Caco-2 (cell line): ENCODE measurements at regions not wholly inside any gene's neighbourhood (a gene's known extent, or its start where the extent isn't known, plus 50 kb on each side); places are given as distances from the start of the nearest gene placed in this dataset.

ENCODE experiments used
- BruUV-seq: library from RNA; stranded (reverse); fragments of 400-500 nt; replicated peaks from 2 replicates; lab custom pipeline; 2021; lab: Mats Ljungman, UMichigan
- CTCF ChIA-PET: fragments of 300-600 bp; sonication (Branson Sonifier 250); formaldehyde crosslinking; loops from one replicate; lab custom pipeline; 2022; ENCODE audit warnings: antibody characterized with exemption; lab: Charles Lee
- POLR2A ChIA-PET: fragments of 300-600 bp; sonication (Branson Sonifier 250); formaldehyde crosslinking; loops from one replicate; lab custom pipeline; 2022; ENCODE audit warnings: antibody characterized with exemption; lab: Charles Lee
- DNase-seq, 2 experiments: peaks; one replicate each; pipeline versions ENCODE4 v3.0.0 to v3.0.0-alpha.2; 2020 to 2022
- H3K27me3 ChIP-seq: replicated peaks from 2 replicates; pipeline ENCODE4 v1.6.0; 2011; ENCODE audit warnings: low read length; ENCODE audit not compliant: control insufficient read depth, insufficient read depth
- H3K36me3 ChIP-seq: 2 replicates; pipeline ENCODE4 v1.5.1; 2011; ENCODE audit warnings: low read length; ENCODE audit not compliant: control insufficient read depth, insufficient read depth
- H3K4me1 ChIP-seq: fragments of 250-450 bp; sonication (Bioruptor Pico); 2 replicates; pipeline ENCODE4 v1.5.1; 2020; ENCODE audit warnings: mild to moderate bottlenecking
- H3K4me3 ChIP-seq: 2 replicates; pipeline ENCODE4 v1.5.1; 2011; ENCODE audit warnings: low read depth, mild to moderate bottlenecking, control low read depth, low read length
- H3K9me3 ChIP-seq: fragments of 250-450 bp; sonication (Bioruptor Pico); 2 replicates; pipeline ENCODE4 v1.5.1; 2020; ENCODE audit warnings: mild to moderate bottlenecking, moderate library complexity
- H3K27ac Mint-ChIP-seq: one replicate; pipeline ENCODE4 v1.8.0; 2022; ENCODE audit warnings: mixed read lengths; ENCODE audit not compliant: unreplicated experiment
- H3K27me3 Mint-ChIP-seq: one replicate; pipeline ENCODE4 v1.8.0; 2022; ENCODE audit warnings: mixed read lengths; ENCODE audit not compliant: insufficient read depth, unreplicated experiment
- H3K36me3 Mint-ChIP-seq: one replicate; pipeline ENCODE4 v1.8.0; 2022; ENCODE audit warnings: mild to moderate bottlenecking, mixed read lengths; ENCODE audit not compliant: insufficient read depth, unreplicated experiment
- H3K4me1 Mint-ChIP-seq: one replicate; pipeline ENCODE4 v1.8.0; 2022; ENCODE audit warnings: low read depth, mixed read lengths; ENCODE audit not compliant: unreplicated experiment
- H3K4me3 Mint-ChIP-seq: one replicate; pipeline ENCODE4 v1.8.0; 2022; ENCODE audit warnings: mild to moderate bottlenecking, moderate library complexity, mixed read lengths; ENCODE audit not compliant: unreplicated experiment
- H3K9me3 Mint-ChIP-seq: one replicate; pipeline ENCODE4 v1.8.0; 2022; ENCODE audit warnings: mixed read lengths; ENCODE audit not compliant: unreplicated experiment
- CTCF ChIP-seq, 2 experiments: fragments of 200-600 bp in 1 of 2; IDR thresholded peaks; 1 replicate in 1 of 2; 2 replicates in 1 of 2; pipeline versions ENCODE4 v1.5.1 to v1.8.0; 2011 to 2022; ENCODE audit warnings: antibody characterized with exemption in 1 of 2, control low read depth in 1 of 2, inconsistent platforms in 1 of 2, low read depth in 1 of 2, low read length in 1 of 2, mild to moderate bottlenecking in 1 of 2, moderate library complexity in 1 of 2; ENCODE audit not compliant: insufficient read depth in 1 of 2, severe bottlenecking in 1 of 2, unreplicated experiment in 1 of 2
- intact Hi-C: fragments of 100-400 bp; cut with micrococcal nuclease; formaldehyde crosslinking; loops from one replicate; pipeline ENCODE4 v1.10.0; 2022; ENCODE audit not compliant: unreplicated experiment

- Histone ChIP-seq H3K27me3 (no peaks in the 10 kb centered on the region), H3K9me3 (no peaks in the 10 kb centered on the region), H3K4me3 (no peak overlapping the region), H3K4me1 (no peaks in the 10 kb centered on the region), H3K36me3 (no peaks in the 10 kb centered on the region)
- Mint-ChIP-seq H3K4me1 (no peaks in the 10 kb centered on the region), H3K27me3 (no peaks in the 10 kb centered on the region), H3K27ac (no peak overlapping the region), H3K36me3 (peaks cover 26% of the 10 kb centered on the region), H3K4me3 (no peak overlapping the region), H3K9me3 (no peaks in the 10 kb centered on the region)
- TF ChIP-seq CTCF (IDR thresholded peaks at IDR 0.05; ENCODE audit: insufficient read depth in 1 of 2, low read depth in 1 of 2, low read length in 1 of 2, severe bottlenecking in 1 of 2, unreplicated experiment in 1 of 2), result no peak
- no TSS peak for BruUV-seq
- no peak for DNase-seq
- POLR2A ChIA-PET, result no interaction called here
- intact Hi-C loops, result no loop called here
- CTCF ChIA-PET, result no interaction called here
Observed at GRCh38 chr22:25375683-25376082, 156.2 kb downstream of the CRYBB2 start.

GRCh38 chr22:25377699-25378098 lies 158.3 kb downstream of the CRYBB2 start:
- Histone ChIP-seq H3K27me3 (no peaks in the 10 kb centered on the region), H3K36me3 (no peaks in the 10 kb centered on the region), H3K9me3 (no peaks in the 10 kb centered on the region), H3K4me3 (no peak overlapping the region), H3K4me1 (no peaks in the 10 kb centered on the region)
- no peak for DNase-seq
- Mint-ChIP-seq H3K4me3 (no peak overlapping the region), H3K36me3 (peaks cover 13% of the 10 kb centered on the region), H3K27me3 (no peaks in the 10 kb centered on the region), H3K4me1 (no peaks in the 10 kb centered on the region), H3K27ac (no peak overlapping the region), H3K9me3 (no peaks in the 10 kb centered on the region)
- BruUV-seq, result no TSS peak
- POLR2A ChIA-PET, result no interaction called here
- TF ChIP-seq CTCF (IDR thresholded peaks at IDR 0.05; ENCODE audit: insufficient read depth in 1 of 2, low read depth in 1 of 2, low read length in 1 of 2, severe bottlenecking in 1 of 2, unreplicated experiment in 1 of 2), result no peak
- intact Hi-C loops, result no loop called here
- CTCF ChIA-PET, result interaction anchor here (0.8 kb wide), 1 partner anchor 266 kb away, joined by 3 read pairs; no protein-coding TSS in a partner anchor

GRCh38 chr22:25380122-25380747 lies 160.8 kb downstream of the CRYBB2 start:
- Histone ChIP-seq H3K4me1 (no peaks in the 10 kb centered on the region), H3K27me3 (no peaks in the 10 kb centered on the region), H3K9me3 (no peaks in the 10 kb centered on the region), H3K36me3 (no peaks in the 10 kb centered on the region), H3K4me3 (no peak overlapping the region)
- TF ChIP-seq CTCF (IDR thresholded peaks at IDR 0.05; ENCODE audit: insufficient read depth in 1 of 2, low read depth in 1 of 2, low read length in 1 of 2, severe bottlenecking in 1 of 2, unreplicated experiment in 1 of 2), result no peak
- no TSS peak for BruUV-seq
- Mint-ChIP-seq H3K36me3 (peaks cover 13% of the 10 kb centered on the region), H3K9me3 (no peaks in the 10 kb centered on the region), H3K27ac (no peak overlapping the region), H3K4me3 (no peak overlapping the region), H3K27me3 (no peaks in the 10 kb centered on the region), H3K4me1 (no peaks in the 10 kb centered on the region)
- ChIA-PET CTCF (no interaction called here), POLR2A (no interaction called here)
- no peak for DNase-seq
- intact Hi-C loops, result no loop called here
